Esophagus (tissue), 2 donors: ENCODE measurements at regions not wholly inside any gene's neighbourhood (a gene's known extent, or its start where the extent isn't known, plus 50 kb on each side); places are given as distances from the start of the nearest gene placed in this dataset.
"Not testable (repeated sequence)": the region's sequence is repeated elsewhere in the genome, so short reads cannot be mapped to it uniquely, and the experiment has no call there.

Source experiments
- H3K27ac ChIP-seq, 2 donors: one replicate each; pipeline ENCODE4 v1.5.1; 2013; ENCODE audit warnings: low read depth in 2 of 2, mild to moderate bottlenecking in 2 of 2, inconsistent platforms in 1 of 2, low read length in 1 of 2, moderate library complexity in 1 of 2
- H3K27me3 ChIP-seq, 2 donors: one replicate each; pipeline ENCODE4 v1.6.1; 2013; ENCODE audit warnings: low read length in 2 of 2, control low read depth in 1 of 2, mild to moderate bottlenecking in 1 of 2; ENCODE audit not compliant: insufficient read depth in 2 of 2, control insufficient read depth in 1 of 2
- H3K36me3 ChIP-seq, 2 donors: one replicate each; pipeline ENCODE4 v1.6.1; 2013; ENCODE audit warnings: low read length in 1 of 2; ENCODE audit not compliant: control insufficient read depth in 2 of 2, insufficient read depth in 2 of 2
- H3K4me1 ChIP-seq, 2 donors: one replicate each; pipeline ENCODE4 v1.6.1; 2013; ENCODE audit warnings: low read length in 1 of 2; ENCODE audit not compliant: control insufficient read depth in 2 of 2, insufficient read depth in 2 of 2
- H3K4me3 ChIP-seq, 2 donors: one replicate each; pipeline ENCODE4 v1.5.1; 2013; ENCODE audit warnings: low read length in 2 of 2, mild to moderate bottlenecking in 2 of 2, low read depth in 1 of 2, moderate library complexity in 1 of 2
- H3K9me3 ChIP-seq, 2 donors: one replicate each; pipeline ENCODE4 v1.6.1; 2013; ENCODE audit warnings: mild to moderate bottlenecking in 2 of 2, low read depth in 1 of 2, low read length in 1 of 2, moderate library complexity in 1 of 2; ENCODE audit not compliant: control insufficient read depth in 2 of 2, insufficient read depth in 1 of 2
- WGBS, 2 donors: extraction: QIAGEN DNeasy Blood & Tissue Kit; methylation state at CpG; one replicate each; pipeline ENCODE4 v1.1.7; 2013; 5-methylcytosine and 5-hydroxymethylcytosine counted together
- donor health status: healthy with polysubstance abuse.
- donor health status: Bipolar disorder and iron deficiency.

DNA sequence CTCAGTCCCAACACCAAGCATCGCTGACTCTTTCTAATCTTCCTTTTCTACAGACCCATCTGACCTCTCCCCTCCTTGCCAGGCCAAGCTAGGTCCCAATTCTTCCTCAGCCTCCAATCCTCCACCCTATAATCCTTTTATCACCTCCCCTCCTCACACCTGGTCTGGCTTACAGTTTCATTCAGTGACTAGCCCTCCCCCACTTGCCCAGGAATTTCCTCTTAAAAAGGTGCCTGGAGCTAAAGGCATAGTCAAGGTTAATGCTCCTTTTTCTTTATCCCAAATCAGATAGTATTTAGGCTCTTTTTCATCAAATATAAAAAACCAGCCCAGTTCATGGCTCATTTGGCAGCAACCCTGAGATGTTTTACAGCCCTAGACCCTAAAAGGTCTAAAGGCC, 327.1 kb upstream of the KCNMB2 start:
- not testable (repeated sequence) for H3K4me1 ChIP-seq, H3K4me3 ChIP-seq, H3K27me3 ChIP-seq, H3K9me3 ChIP-seq, H3K36me3 ChIP-seq, H3K27ac ChIP-seq
- WGBS, 2 donors: 96% methylated on average over 1 of the region's 1 CpG

DNA sequence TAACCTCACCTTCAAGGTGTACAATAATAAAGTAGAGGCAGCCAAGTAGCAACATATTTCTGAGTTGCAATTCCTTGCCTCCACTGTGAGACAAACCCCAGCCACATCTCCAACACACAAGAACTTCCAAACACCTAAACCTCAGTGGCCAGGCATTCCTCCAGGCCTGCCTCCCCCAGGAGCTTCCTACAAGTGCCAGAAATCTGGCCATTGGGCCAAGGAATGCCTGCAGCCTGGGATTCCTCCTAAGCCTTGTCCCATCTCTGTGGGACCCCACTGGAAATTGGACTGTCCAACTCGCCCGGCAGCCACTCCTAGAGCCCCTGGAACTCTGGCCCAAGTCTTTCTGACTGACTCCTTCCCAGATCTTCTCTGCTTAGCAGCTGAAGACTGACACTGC, 326.6 kb upstream of the KCNMB2 start:
- H3K27ac ChIP-seq, H3K9me3 ChIP-seq, H3K4me1 ChIP-seq, H3K4me3 ChIP-seq, H3K27me3 ChIP-seq, H3K36me3 ChIP-seq: not testable (repeated sequence)
- 93 to 100% methylated on average over 2 of the region's 2 CpGs for WGBS, 2 donors

DNA sequence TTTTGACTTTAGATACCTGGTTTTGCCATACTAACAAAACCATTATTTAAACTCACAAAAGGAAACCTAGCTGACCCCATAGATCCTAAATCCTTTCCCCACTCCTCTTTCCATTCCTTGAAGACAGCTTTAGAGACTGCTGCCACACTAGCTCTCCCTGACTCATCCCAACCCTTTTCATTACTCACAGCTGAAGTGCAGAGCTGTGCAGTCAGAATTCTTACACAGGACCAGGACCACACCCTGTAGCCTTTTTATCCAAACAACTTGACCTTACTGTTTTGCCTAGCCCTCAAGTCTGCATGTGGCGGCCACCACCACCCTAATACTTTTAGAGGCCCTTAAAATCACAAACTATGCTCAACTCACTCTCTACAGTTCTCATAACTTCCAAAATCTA, 325.1 kb upstream of the KCNMB2 start:
- H3K4me3 ChIP-seq, H3K36me3 ChIP-seq, H3K9me3 ChIP-seq, H3K27me3 ChIP-seq, H3K27ac ChIP-seq, H3K4me1 ChIP-seq: not testable (repeated sequence)
- WGBS, 2 donors: 65 to 78% methylated on average over 1 of the region's 1 CpG

DNA sequence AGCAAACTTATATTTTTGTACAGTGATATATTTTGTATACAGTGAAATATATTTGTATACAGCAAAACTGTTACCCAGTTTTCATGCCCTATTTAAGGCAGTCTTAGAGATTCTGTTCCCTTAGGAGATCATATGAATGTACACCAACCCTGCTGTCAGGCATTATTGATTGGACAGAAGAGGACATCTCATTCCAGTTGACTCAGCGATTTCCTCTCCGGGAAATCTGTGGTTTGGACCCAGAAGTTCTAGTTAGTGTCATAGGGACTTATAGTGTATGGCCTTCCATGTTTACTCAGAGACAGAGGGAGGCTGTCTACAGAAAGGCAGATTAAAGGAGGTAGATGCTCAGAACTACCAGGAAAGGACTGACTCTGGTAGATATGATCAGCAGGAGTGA, 318.8 kb upstream of the KCNMB2 start:
- WGBS, 2 donors: 88 to 91% methylated on average over 2 of the region's 2 CpGs
- H3K4me1 ChIP-seq: no peaks in the 10 kb centered on the region
- H3K36me3 ChIP-seq: no peaks in the 10 kb centered on the region
- H3K4me3 ChIP-seq: no peak overlapping the region
- H3K27ac ChIP-seq: no peak overlapping the region
- H3K27me3 ChIP-seq: no peaks in the 10 kb centered on the region
- H3K9me3 ChIP-seq: no peaks in the 10 kb centered on the region

DNA sequence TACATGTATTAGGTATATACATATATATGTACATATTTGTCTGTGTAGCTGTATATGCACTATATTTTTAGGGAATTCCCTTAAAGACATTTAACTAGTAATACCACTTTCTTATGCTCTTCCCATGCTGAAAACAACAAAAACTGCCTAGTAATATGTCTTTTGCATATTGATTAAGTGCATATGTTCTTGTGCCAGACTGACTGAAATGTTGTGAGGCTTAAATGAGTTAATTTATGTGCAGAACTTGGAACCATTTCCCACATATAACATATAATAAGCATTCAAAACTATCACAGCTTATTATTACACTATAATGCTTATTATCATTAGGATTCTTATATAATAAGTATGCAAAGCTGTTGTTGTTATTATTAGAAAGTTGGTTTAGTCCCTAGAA, 318.0 kb upstream of the KCNMB2 start:
- no peaks in the 10 kb centered on the region for H3K9me3 ChIP-seq
- no peaks in the 10 kb centered on the region for H3K4me1 ChIP-seq
- no peak overlapping the region for H3K27ac ChIP-seq
- H3K27me3 ChIP-seq: no peaks in the 10 kb centered on the region
- no peak overlapping the region for H3K4me3 ChIP-seq
- no peaks in the 10 kb centered on the region for H3K36me3 ChIP-seq

DNA sequence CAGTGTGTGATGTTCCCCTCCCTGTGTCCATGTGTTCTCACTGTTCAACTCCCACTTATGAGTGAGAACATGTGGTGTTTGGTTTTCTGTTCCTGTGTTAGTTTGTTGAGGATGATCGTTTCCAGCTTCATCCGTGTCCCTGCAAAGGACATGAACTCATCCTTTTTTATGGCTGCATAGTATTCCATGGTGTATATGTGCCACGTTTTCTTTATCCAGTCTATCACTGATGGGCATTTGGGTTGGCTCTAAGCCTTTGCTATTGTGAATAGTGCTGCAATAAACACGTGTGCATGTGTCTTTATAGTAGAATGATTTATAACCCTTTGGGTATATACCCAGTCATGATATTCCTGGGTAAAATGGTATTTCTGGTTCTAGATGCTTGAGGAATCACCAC, 316.6 kb upstream of the KCNMB2 start:
- H3K27ac ChIP-seq, H3K9me3 ChIP-seq, H3K27me3 ChIP-seq, H3K36me3 ChIP-seq, H3K4me3 ChIP-seq, H3K4me1 ChIP-seq: not testable (repeated sequence)
- 76 to 81% methylated on average over 4 of the region's 4 CpGs for WGBS, 2 donors

DNA sequence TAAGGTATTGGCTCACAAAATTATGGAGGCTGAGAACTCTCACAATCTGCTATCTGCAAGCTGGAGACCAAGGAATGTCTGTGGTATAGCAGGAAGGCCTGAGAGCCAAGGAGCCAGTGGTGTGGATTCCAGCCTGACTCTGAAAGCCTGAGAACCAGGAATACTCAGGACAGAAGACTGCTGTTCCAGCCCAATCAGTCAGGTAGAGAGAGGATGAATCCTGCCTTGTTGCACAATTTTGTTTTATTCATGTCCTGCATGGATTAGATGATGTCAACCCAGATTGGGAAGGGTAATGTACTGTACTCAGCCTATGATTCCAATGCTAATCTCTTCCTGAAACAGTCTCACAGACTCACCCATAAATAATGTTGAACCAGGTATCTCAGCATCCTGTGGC, 312.4 kb upstream of the KCNMB2 start:
- H3K36me3 ChIP-seq: no peaks in the 10 kb centered on the region
- H3K4me3 ChIP-seq: no peak overlapping the region
- no peaks in the 10 kb centered on the region for H3K27me3 ChIP-seq
- H3K9me3 ChIP-seq: no peaks in the 10 kb centered on the region
- H3K27ac ChIP-seq: no peak overlapping the region
- H3K4me1 ChIP-seq: no peaks in the 10 kb centered on the region

DNA sequence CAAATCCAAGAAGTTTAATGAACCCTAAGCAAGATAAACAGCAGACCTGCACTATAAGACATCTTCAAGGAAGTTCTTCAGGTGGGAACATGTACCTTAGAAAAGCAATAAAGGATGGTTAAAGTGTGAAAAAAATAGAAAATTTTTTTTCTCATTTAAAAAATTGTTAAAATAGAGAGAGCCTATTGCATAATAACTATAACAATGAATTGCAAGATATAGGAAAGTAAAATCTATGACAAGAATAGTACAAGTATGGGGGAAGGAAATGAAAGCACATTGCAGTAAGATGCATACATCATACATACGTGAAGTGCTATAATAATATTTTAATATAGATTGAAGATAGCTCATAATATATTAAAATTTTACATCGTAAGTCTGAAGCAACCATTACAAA, 310.1 kb upstream of the KCNMB2 start:
- 91 to 92% methylated on average over 2 of the region's 2 CpGs for WGBS, 2 donors
- Histone ChIP-seq H3K9me3 (no peaks in the 10 kb centered on the region), H3K4me3 (no peak overlapping the region), H3K27ac (no peak overlapping the region), H3K4me1 (no peaks in the 10 kb centered on the region), H3K36me3 (no peaks in the 10 kb centered on the region), H3K27me3 (no peaks in the 10 kb centered on the region)

DNA sequence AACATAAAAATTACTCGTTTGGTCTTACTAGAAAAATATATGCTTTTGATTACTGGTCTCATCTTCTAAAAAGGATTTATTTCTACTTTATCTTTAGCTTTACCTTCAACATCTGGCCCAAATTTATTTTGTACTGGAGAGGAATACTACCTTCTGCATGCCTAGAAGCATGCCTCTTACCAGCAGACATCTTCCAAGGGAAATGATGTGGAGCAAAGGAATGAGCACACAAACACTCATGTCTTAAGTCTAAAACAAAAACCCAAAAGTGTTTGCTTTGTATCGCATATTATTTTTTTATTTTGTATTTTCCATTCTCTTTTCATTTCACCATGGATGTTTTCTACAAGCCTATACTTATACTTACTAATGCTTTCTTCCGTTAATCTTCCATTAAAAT, 304.6 kb upstream of the KCNMB2 start:
- Histone ChIP-seq H3K27ac (no peak overlapping the region), H3K9me3 (no peaks in the 10 kb centered on the region), H3K36me3 (no peaks in the 10 kb centered on the region), H3K27me3 (no peaks in the 10 kb centered on the region), H3K4me3 (no peak overlapping the region), H3K4me1 (no peaks in the 10 kb centered on the region)
- 94 to 98% methylated on average over 3 of the region's 3 CpGs for WGBS, 2 donors

DNA sequence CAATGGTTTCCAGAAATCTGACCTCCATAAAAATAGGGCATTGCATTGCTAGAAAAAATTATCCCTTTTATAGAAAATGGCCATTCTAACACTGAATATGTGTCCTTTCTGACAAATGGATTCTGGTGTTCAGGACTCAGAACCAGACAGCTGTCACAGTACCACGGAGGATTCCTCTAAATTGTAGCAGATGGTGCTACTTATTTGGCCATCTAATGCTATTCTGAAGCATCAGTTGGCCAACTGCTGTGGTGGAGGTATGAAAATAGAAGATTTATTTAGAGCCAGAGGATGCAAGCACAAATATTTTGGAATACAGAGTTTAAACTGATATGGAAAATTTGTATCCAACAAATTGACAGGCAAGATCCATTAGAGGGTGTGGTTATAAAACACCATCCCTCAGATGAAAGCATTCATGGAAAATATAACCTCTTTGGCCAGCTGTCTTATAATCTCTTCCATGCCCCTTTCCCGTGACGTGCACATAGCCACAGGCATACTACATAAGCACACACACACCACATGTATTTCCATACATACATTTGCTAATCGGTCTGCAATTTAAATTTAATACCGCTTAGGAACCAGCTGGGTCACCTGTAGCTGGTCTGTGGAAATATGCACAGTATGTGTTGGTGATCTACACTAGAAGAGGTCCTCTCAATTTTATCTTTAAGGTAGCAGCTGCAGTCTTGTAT, 302.7 kb upstream of the KCNMB2 start:
- Histone ChIP-seq H3K9me3 (no peaks in the 10 kb centered on the region), H3K4me3 (no peak overlapping the region), H3K36me3 (no peaks in the 10 kb centered on the region), H3K27ac (no peak overlapping the region), H3K4me1 (no peaks in the 10 kb centered on the region), H3K27me3 (no peaks in the 10 kb centered on the region)
- 85 to 89% methylated on average over 5 of the region's 5 CpGs for WGBS, 2 donors
